H9 (cell line): ENCODE measurements at regions not wholly inside any gene's neighbourhood (a gene's known extent, or its start where the extent isn't known, plus 50 kb on each side); places are given as distances from the start of the nearest gene placed in this dataset.

Experiments
- DNase-seq: peaks from one replicate; pipeline ENCODE4 v3.0.0-alpha.2; 2017
- H2AFZ ChIP-seq: one replicate; pipeline ENCODE4 v1.6.1; 2013; ENCODE audit warnings: mild to moderate bottlenecking, low read length, control low read depth, moderate library complexity
- H2AK5ac ChIP-seq: 2 replicates; pipeline ENCODE4 v1.6.1; 2013; ENCODE audit warnings: low read length, control low read depth, mixed read lengths; ENCODE audit not compliant: insufficient read length
- H2BK120ac ChIP-seq: one replicate; pipeline ENCODE4 v1.6.1; 2013; ENCODE audit warnings: low read depth, mild to moderate bottlenecking, low read length, control low read depth, inconsistent platforms; ENCODE audit not compliant: poor library complexity, severe bottlenecking
- H2BK12ac ChIP-seq: 2 replicates; pipeline ENCODE4 v1.6.1; 2013; ENCODE audit warnings: low read length, control low read depth, mixed read lengths, low read depth; ENCODE audit not compliant: insufficient read length
- H2BK15ac ChIP-seq: 2 replicates; pipeline ENCODE4 v1.6.1; 2013; ENCODE audit warnings: low read depth, low read length, control low read depth
- H2BK20ac ChIP-seq: one replicate; pipeline ENCODE4 v1.6.1; 2013; ENCODE audit warnings: low read depth, mild to moderate bottlenecking, low read length, control low read depth, inconsistent platforms; ENCODE audit not compliant: poor library complexity, severe bottlenecking
- H2BK5ac ChIP-seq: 2 replicates; pipeline ENCODE4 v1.6.1; 2013; ENCODE audit warnings: low read length, control low read depth, mixed read lengths; ENCODE audit not compliant: insufficient read length
- H3K14ac ChIP-seq: 2 replicates; pipeline ENCODE4 v1.6.1; 2013; ENCODE audit warnings: low read length, control low read depth; ENCODE audit not compliant: insufficient read depth
- H3K18ac ChIP-seq: 2 replicates; pipeline ENCODE4 v1.6.1; 2013; ENCODE audit warnings: low read depth, mild to moderate bottlenecking, mixed read lengths, low read length, control low read depth; ENCODE audit not compliant: insufficient read length
- H3K23ac ChIP-seq: 2 replicates; pipeline ENCODE4 v1.6.1; 2013; ENCODE audit warnings: low read length, control low read depth, mixed read lengths, low read depth; ENCODE audit not compliant: insufficient read length
- H3K23me2 ChIP-seq: 2 replicates; pipeline ENCODE4 v1.6.1; 2013; ENCODE audit warnings: low read depth, mild to moderate bottlenecking, mixed read lengths, low read length, control low read depth; ENCODE audit not compliant: insufficient read length, poor library complexity, severe bottlenecking
- H3K27ac ChIP-seq: 2 replicates; pipeline ENCODE4 v1.5.1; 2013; ENCODE audit warnings: low read length, control low read depth, mixed read lengths, low read depth; ENCODE audit not compliant: insufficient read length
- H3K27me3 ChIP-seq: 2 replicates; pipeline ENCODE4 v1.6.1; 2013; ENCODE audit warnings: low read length, control low read depth, inconsistent platforms; ENCODE audit not compliant: insufficient read depth
- H3K4ac ChIP-seq: 2 replicates; pipeline ENCODE4 v1.6.1; 2013; ENCODE audit warnings: low read depth, mild to moderate bottlenecking, control low read depth, inconsistent platforms, low read length, moderate library complexity
- H3K4me1 ChIP-seq: 2 replicates; pipeline ENCODE4 v1.6.1; 2013; ENCODE audit warnings: low read length, control low read depth, inconsistent platforms; ENCODE audit not compliant: insufficient read depth
- H3K4me2 ChIP-seq: 2 replicates; pipeline ENCODE4 v1.6.1; 2013; ENCODE audit warnings: low read length, control low read depth, mixed read lengths; ENCODE audit not compliant: insufficient read length, insufficient read depth
- H3K56ac ChIP-seq: 2 replicates; pipeline ENCODE4 v1.6.1; 2013; ENCODE audit warnings: low read depth, mild to moderate bottlenecking, mixed read lengths, low read length, control low read depth; ENCODE audit not compliant: insufficient read length
- H3K79me1 ChIP-seq: 2 replicates; pipeline ENCODE4 v1.6.1; 2013; ENCODE audit warnings: low read depth, mild to moderate bottlenecking, moderate library complexity, low read length, control low read depth, inconsistent platforms; ENCODE audit not compliant: insufficient read depth, poor library complexity, severe bottlenecking
- H3K79me2 ChIP-seq: 2 replicates; pipeline ENCODE4 v1.6.1; 2013; ENCODE audit warnings: low read length, control low read depth, inconsistent platforms; ENCODE audit not compliant: insufficient read depth
- H3K9ac ChIP-seq: 2 replicates; pipeline ENCODE4 v1.6.1; 2013; ENCODE audit warnings: low read length, control low read depth, mixed read lengths; ENCODE audit not compliant: insufficient read length; ENCODE audit errors: extremely low read depth
- H3K9me3 ChIP-seq: one replicate; pipeline ENCODE4 v1.6.1; 2013; ENCODE audit warnings: low read depth, low read length, inconsistent platforms; ENCODE audit not compliant: control insufficient read depth
- H3T11ph ChIP-seq: one replicate; pipeline ENCODE4 v1.6.1; 2013; ENCODE audit warnings: mild to moderate bottlenecking, low read length, control low read depth, inconsistent platforms
- H4K20me1 ChIP-seq: one replicate; pipeline ENCODE4 v1.6.1; 2013; ENCODE audit not compliant: control insufficient read depth, insufficient read length, insufficient read depth
- H4K5ac ChIP-seq: 2 replicates; pipeline ENCODE4 v1.6.1; 2013; ENCODE audit warnings: low read depth, mild to moderate bottlenecking, mixed read lengths, low read length, control low read depth; ENCODE audit not compliant: insufficient read length
- H4K8ac ChIP-seq: replicated peaks from 2 replicates; pipeline ENCODE4 v1.6.1; 2013; ENCODE audit warnings: low read length, control low read depth, mixed read lengths, low read depth; ENCODE audit not compliant: insufficient read length
- H4K91ac ChIP-seq: 2 replicates; pipeline ENCODE4 v1.6.1; 2013; ENCODE audit warnings: low read depth, mild to moderate bottlenecking, moderate library complexity, mixed read lengths, low read length, control low read depth; ENCODE audit not compliant: insufficient read length
- H3K27ac Mint-ChIP-seq, 3 experiments: 2 replicates in 2 of 3; 3 replicates in 1 of 3; pipeline ENCODE4 v1.8.0; 2020 to 2021; ENCODE audit warnings: mixed read lengths in 3 of 3, mild to moderate bottlenecking in 1 of 3, moderate library complexity in 1 of 3
- H3K27me3 Mint-ChIP-seq: 2 replicates; pipeline ENCODE4 v1.8.0; 2021; ENCODE audit warnings: low read depth, mild to moderate bottlenecking, moderate library complexity, mixed read lengths
- H3K36me3 Mint-ChIP-seq, 3 experiments: 2 replicates in 2 of 3; 3 replicates in 1 of 3; pipeline ENCODE4 v1.8.0; 2020 to 2021; ENCODE audit warnings: low read depth in 3 of 3, mixed read lengths in 3 of 3; ENCODE audit not compliant: insufficient read depth in 1 of 3
- H3K4me1 Mint-ChIP-seq, 2 experiments: 2 replicates each; pipeline ENCODE4 v1.8.0; 2020; ENCODE audit warnings: mixed read lengths in 2 of 2
- H3K4me3 Mint-ChIP-seq, 2 experiments: 2 replicates in 1 of 2; 3 replicates in 1 of 2; pipeline ENCODE4 v1.8.0; 2020 to 2021; ENCODE audit warnings: mild to moderate bottlenecking in 2 of 2, mixed read lengths in 2 of 2, moderate library complexity in 1 of 2
- H3K9me3 Mint-ChIP-seq, 2 experiments: 2 replicates in 1 of 2; 3 replicates in 1 of 2; pipeline ENCODE4 v1.8.0; 2020; ENCODE audit warnings: mild to moderate bottlenecking in 2 of 2, mixed read lengths in 2 of 2, moderate library complexity in 1 of 2
- WGBS: extraction: QIAGEN DNeasy Blood & Tissue Kit; methylation state at CpG from one replicate; pipeline ENCODE4 v1.1.7; 2013; ENCODE audit warnings: missing lambda C conversion rate, low lambda C conversion rate, mixed read lengths; ENCODE audit not compliant: insufficient read length; ENCODE audit errors: extremely low coverage; 5-methylcytosine and 5-hydroxymethylcytosine counted together
- TF ChIP-seq, protein P1 (sequence below): fragments of 200-600 bp; sonication (generic); conservative IDR thresholded peaks from 3 replicates; pipeline ENCODE4 v1.8.0; 2021; ENCODE audit warnings: antibody characterized with exemption, mild to moderate bottlenecking

GRCh38 chr10:36181426-36182178, 539.5 kb upstream of the FZD8 start:
- Histone ChIP-seq H2BK15ac (no peak overlapping the region), H3K23ac (no peak overlapping the region), H2AK5ac (no peak overlapping the region), H3K9me3 (no peaks in the 10 kb centered on the region), H3K79me2 (no peaks in the 10 kb centered on the region), H4K20me1 (no peaks in the 10 kb centered on the region), H3K4me2 (no peak overlapping the region), H4K91ac (no peak overlapping the region), H3K56ac (no peak overlapping the region), H3T11ph (no peak overlapping the region), H2BK12ac (no peak overlapping the region), H4K8ac (no peak overlapping the region), H3K27ac (no peak overlapping the region), H3K4ac (no peak overlapping the region), H3K79me1 (no peaks in the 10 kb centered on the region), H3K18ac (no peak overlapping the region), H3K14ac (no peak overlapping the region), H3K9ac (no peak overlapping the region), H2BK5ac (no peak overlapping the region), H2AFZ (no peak overlapping the region), H3K4me1 (no peaks in the 10 kb centered on the region), H2BK20ac (no peak overlapping the region), H2BK120ac (no peak overlapping the region), H3K27me3 (no peaks in the 10 kb centered on the region), H4K5ac (no peak overlapping the region), H3K23me2 (no peaks in the 10 kb centered on the region)
- H3K27ac Mint-ChIP-seq, result no peak overlapping the region
- H3K36me3 Mint-ChIP-seq, result no peaks in the 10 kb centered on the region; a peak in 2 of 7 replicates
- H3K9me3 Mint-ChIP-seq, result no peaks in the 10 kb centered on the region; a peak in 2 of 5 replicates
- peaks cover 45% of the 10 kb centered on the region for H3K27me3 Mint-ChIP-seq
- TF ChIP-seq, protein P1, sequence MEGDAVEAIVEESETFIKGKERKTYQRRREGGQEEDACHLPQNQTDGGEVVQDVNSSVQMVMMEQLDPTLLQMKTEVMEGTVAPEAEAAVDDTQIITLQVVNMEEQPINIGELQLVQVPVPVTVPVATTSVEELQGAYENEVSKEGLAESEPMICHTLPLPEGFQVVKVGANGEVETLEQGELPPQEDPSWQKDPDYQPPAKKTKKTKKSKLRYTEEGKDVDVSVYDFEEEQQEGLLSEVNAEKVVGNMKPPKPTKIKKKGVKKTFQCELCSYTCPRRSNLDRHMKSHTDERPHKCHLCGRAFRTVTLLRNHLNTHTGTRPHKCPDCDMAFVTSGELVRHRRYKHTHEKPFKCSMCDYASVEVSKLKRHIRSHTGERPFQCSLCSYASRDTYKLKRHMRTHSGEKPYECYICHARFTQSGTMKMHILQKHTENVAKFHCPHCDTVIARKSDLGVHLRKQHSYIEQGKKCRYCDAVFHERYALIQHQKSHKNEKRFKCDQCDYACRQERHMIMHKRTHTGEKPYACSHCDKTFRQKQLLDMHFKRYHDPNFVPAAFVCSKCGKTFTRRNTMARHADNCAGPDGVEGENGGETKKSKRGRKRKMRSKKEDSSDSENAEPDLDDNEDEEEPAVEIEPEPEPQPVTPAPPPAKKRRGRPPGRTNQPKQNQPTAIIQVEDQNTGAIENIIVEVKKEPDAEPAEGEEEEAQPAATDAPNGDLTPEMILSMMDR, result no peak
- DNase-seq, result no peak
- WGBS, result no CpG with 5 or more reads among the region's 3 CpGs
- no peak overlapping the region for H3K4me3 Mint-ChIP-seq
- H3K4me1 Mint-ChIP-seq, result peaks cover 7 to 11% of the 10 kb centered on the region in 2 experiments
